Left ventricle myocardium superior (tissue), 1 donor: ENCODE measurements at regions not wholly inside any gene's neighbourhood (a gene's known extent, or its start where the extent isn't known, plus 50 kb on each side); places are given as distances from the start of the nearest gene placed in this dataset.
"Not testable (repeated sequence)": the region's sequence is repeated elsewhere in the genome, so short reads cannot be mapped to it uniquely, and the experiment has no call there.

ENCODE experiments used
- ATAC-seq: fragments of 200-7000 bp; cut with Tn5 transposase; one replicate; pipeline ENCODE4 v1.9.1; 2020; ENCODE audit warnings: mild to moderate bottlenecking, moderate library complexity
- DNase-seq: peaks from one replicate; pipeline ENCODE4 v3.0.0-alpha.2; 2020
- intact Hi-C: fragments of 100-400 bp; cut with micrococcal nuclease; formaldehyde crosslinking; loops from one replicate; pipeline ENCODE4 v1.11.0; 2022
- donor health status: DM: no; HTN: yes; CAD: no; lungs with severe emphysema.

DNA sequence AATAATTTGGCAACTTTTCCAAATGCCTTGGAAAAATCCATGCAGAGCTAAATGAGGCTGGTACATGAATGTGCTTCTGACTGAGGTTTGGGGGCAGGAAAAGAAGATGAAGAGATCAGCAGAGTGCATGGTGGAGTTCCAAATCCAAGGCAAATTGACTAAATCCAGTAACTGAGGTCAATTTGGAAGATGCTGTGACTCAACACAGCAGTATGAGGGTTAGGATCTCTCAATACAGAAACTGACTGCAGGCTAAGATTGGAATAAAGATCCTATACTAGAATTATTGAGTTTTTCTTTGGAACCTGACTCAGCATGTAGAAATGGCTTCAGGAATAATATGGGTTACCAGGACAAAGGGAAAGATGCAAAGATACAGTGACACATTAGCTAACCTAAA lies 99.3 kb upstream of the FAT3 start:
- intact Hi-C loops = no loop called here
- ATAC-seq (no peak), DNase-seq (no peak)

DNA sequence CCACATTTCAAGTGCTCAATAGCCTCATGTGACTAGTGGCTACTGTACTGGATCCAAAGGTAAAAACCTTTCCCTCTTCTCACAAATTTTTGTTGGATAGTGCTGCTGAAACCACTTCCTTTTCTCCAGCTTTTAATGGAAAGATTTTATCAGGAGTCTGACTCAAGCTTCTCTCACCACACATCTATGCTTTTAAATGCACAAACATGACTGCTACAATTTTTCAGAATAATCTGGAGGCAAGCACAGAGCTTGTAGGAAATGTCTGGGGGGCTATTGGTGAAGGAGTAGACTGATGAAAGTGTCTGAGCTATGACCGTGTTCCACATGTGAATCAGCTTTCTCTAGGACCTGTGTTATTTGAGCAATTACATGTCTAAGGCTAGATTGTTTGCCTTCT lies 101.1 kb upstream of the FAT3 start:
- ATAC-seq (no peak), DNase-seq (no peak)
- intact Hi-C loops = no loop called here

DNA sequence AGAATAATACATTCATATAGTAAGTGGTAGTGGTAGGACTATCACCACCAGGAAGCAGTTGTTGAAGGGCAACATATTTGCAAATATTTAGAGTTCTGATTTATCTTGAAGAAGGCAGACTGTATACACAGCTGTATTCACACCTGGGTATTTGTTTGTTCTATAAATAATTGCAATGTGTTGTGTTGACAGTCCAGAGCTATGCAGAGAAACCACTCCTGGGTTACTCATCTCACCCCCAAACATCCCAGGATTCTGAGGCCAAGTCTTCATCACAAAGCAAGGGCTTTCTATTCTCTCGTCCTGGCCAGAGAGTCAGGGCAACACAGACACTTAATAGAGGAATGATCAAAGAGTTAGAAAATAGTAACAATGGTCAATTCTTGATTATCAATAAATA lies 102.1 kb upstream of the FAT3 start:
- DNase-seq (no peak), ATAC-seq (no peak)
- intact Hi-C loops = no loop called here

DNA sequence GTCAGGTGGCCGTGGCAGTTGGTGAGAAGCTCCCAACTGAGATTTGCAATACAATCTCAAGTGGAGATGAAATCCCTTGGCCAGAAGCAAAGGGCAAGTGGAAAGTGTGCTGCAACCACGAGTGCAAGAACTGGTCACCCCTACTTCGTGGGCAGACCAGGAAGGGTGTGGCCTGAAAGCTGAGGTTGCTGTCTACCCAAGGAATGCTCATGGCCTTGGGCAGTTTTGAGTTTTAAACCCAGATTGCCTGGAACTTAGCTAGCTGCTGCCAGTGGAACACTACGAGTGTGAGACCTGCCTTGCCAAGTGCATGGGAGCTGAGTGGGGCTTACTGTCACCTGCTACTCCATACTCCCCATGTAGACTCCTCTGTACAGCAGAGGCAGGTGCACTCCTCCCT lies 113.3 kb upstream of the FAT3 start:
- DNase-seq (no peak), ATAC-seq (no peak)

DNA sequence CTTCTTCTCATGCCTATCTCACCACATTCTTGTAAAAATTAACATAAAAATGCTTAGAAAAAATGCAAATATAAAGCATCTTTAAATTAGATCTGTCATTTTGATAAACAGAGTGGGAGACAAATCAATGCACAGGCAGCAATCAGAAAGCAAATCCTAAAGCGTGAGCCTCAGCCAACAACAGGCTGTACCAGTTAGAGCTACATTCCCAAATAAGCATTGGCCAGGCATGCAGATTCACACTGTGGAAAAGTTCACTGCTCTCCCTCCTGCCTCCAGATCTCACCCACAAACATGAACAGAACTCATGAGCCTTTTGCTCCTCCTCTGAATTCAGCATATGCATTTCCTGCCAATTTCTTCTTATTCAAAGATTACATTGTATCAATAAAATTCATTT lies 115.2 kb upstream of the FAT3 start:
- intact Hi-C loops = no loop called here
- DNase-seq (no peak), ATAC-seq (no peak)

More for the DNA sequence above, 113.3 kb upstream of the FAT3 start:
- intact Hi-C loops = no loop called here

DNA sequence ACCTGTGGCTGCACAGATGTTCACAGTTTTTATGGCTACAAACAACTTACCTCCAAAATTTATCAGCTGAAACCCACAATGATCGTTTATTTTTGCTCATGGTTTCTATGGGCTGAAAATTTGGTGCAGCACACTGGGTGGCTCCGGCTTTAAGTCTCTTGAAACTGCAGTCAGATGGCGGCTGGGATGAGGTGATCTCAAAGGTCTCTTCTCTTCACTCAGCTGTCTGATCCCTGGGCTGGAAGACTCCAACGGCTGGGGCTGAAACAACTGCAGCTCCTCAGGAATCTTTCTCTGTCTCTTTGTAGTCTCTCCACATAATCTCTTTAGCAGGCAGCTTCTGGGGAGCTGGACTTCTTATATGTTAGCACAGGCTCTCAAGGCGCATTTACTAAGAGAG lies 117.3 kb upstream of the FAT3 start:
- intact Hi-C loops = no loop called here
- DNase-seq (no peak), ATAC-seq (no peak)

DNA sequence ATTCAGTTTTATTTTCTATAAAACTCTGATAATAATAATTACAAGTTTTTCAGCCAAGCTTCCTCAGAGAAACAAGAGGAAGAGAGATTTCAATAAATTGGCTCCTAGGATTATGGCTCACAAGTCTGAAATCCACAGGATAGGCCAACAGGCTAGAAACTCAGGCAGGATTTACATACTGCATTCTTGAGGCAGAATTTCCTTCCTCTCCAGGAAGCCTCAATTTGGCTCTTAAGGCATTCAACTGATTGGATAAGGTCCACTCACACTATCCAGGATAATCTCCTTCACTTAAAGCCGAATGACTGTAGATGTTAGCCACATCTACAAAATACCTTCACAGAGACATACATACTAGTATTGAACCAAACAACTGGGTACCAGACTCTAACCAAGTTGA lies 120.3 kb upstream of the FAT3 start:
- intact Hi-C loops = no loop called here
- ATAC-seq (no peak), DNase-seq (no peak)

DNA sequence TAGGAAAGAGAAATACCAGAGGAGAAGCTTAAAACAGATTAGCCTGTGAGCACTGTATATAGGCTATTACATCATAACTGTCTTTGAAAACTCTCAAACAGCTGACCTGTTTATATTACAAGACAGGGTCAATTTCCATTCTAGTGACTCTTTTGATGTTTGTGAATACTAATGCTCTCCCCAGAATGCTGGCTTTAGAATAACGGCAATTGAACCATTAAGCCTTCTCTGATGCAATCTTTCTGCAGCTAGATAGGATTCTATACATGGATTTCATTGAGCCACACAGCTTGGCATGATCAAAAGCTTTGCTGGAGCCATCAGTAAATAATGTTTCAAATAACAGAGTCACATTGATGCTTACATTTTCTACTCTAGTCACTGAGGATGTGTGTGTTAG lies 122.7 kb upstream of the FAT3 start:
- DNase-seq (no peak), ATAC-seq (no peak)
- intact Hi-C loops = no loop called here

DNA sequence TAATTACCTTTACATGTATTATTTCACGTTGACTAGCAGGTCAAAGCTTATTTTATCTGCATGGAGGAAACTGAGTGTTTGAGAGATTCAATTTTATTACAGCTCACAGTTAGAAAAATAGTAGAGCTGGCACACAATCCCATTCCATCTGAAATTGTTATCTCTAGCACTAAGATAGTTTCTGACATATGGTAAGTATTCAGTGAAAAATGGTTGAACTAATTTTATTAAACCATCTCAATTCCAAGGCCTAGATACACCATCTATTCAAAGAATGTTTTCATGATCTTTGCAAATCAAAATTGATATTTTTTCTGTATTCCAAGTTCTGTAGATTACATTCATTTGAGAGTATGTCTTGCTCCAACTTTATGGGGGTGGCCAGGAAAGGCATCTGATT lies 125.4 kb upstream of the FAT3 start:
- DNase-seq (no peak), ATAC-seq (no peak)
- intact Hi-C loops = no loop called here

DNA sequence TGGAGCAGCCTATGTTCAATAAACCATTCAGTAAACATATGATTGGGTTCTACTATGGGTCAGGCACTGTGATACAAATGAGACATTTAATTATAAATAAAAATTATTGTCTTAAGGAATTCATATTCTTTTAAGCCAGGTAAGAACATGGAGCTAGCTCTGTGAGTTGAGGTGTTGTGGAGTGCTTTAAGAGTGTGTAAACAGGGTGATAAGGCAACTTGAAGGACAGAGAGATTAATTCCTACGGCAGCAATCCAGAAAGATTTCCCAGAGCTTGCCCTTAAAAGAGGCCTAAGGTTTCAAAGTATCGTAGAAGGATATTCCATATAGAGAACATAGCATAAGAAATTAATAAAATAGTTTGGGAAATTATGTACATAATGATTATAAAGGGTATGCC lies 126.4 kb upstream of the FAT3 start:
- ATAC-seq (no peak), DNase-seq (no peak)
- intact Hi-C loops = no loop called here

DNA sequence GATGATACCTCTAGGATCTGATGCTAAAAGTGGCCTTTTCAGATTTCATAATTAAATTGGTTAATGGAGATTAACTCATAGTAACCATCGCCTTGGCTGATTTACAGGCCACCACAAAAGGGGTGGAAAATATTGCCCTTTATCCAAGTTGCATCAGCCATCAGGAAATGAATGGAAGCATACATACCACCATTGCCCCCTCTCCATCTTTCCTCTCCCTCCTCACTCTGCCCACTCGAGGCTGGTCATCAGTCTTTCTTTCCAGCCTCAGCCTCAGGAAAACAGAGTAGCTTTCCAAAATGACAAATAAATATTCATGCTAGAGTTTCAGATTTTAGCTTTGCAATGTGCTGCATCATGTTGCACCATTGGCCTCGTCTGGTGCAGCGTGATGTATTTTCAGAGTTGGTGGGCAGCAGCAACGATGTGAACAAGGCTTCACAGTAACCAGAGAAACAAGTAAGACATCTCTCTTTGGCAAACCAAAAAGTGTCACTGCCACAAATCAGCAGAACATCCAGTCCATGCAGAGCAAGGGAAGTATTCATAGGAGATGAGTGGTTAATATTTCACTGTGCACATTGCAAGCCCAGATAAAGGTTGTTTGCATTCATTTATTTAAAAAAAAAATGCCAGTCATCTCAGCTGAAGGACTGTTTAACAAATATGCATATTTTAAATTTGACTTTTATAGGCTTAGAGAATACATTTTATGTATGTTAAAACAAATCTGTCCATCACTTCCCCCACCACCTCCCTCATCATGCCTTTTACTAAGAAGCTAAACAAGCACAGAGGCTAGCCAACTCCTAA lies 136.7 kb upstream of the FAT3 start:
- intact Hi-C loops = no loop called here
- DNase-seq (no peak), ATAC-seq (no peak)

DNA sequence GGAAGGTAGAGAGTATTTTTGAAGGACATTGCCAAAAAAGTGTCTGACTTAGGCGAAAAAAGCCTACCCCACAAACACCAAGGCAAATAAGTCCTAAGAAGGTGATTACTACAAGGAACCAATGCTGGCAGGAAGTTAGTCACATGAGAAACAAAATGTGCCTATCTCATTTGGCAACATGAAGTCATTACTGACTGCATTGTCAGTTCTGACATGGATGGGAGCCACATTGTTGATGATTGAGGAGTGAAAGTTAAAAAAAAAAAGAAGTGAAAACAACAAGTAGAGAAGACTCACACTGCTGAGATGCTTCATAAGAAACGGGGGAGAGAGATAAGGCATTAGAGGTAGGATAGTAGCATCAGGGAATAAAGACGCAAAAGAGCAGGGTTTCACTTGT lies 141.5 kb upstream of the FAT3 start:
- no peak for ATAC-seq
- intact Hi-C loops = no loop called here
- DNase-seq = no peak

DNA sequence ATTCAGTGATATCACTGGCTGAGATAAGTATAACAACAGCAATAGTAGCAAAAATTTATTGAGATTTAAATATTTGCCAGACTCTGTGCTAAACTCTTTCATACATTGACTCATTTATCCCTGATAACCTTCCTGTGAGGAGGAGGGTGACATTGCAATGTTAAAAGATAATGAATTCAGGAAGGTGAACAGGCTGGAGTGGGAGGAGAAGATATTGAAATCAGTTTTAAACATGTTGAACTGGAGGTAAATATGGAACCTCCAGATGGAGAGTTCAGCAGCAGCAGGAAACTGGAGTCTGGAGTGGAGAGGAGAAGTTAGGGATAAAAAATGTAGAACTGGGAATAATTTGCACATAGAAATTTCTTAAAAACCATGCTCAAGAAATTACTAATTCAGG lies 142.0 kb upstream of the FAT3 start:
- intact Hi-C loops = no loop called here
- DNase-seq = no peak
- no peak for ATAC-seq

DNA sequence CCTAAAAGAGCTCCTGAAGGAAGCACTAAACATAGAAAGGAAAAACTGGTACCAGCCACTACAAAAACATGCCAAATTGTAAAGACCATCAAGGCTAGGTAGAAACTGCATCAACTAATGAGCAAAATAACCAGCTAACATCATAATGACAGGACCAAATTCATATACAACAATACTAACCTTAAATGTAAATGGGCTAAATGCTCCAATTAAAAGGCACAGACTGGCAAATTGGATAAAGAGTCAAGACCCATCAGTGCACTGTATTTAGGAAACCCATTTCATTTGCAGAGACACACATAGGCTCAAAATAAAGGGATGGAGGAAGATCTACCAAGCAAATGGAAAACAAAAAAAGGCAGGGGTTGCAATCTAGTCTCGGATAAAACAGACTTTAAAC lies 150.1 kb upstream of the FAT3 start:
- intact Hi-C loops, DNase-seq, ATAC-seq: not testable (repeated sequence)

DNA sequence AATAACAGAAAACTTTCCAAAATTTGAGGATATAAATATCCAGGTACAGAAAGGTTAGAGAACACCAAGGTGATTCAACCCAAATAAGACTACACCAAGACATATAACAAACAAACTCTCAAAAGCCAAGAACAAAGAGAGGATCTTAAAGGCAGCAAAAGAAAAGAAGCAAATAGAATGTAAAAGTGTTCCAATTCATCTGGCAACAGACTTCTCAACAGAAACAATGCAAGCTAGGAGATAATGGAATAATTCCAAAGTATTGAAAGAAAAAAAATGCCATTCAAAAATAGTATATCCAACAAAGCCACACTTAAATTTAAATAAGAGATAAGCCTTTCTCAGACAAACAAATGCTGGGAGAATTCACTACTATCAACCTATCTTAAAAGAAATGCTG lies 153.0 kb upstream of the FAT3 start:
- ATAC-seq = no peak
- intact Hi-C loops = no loop called here
- DNase-seq = no peak

DNA sequence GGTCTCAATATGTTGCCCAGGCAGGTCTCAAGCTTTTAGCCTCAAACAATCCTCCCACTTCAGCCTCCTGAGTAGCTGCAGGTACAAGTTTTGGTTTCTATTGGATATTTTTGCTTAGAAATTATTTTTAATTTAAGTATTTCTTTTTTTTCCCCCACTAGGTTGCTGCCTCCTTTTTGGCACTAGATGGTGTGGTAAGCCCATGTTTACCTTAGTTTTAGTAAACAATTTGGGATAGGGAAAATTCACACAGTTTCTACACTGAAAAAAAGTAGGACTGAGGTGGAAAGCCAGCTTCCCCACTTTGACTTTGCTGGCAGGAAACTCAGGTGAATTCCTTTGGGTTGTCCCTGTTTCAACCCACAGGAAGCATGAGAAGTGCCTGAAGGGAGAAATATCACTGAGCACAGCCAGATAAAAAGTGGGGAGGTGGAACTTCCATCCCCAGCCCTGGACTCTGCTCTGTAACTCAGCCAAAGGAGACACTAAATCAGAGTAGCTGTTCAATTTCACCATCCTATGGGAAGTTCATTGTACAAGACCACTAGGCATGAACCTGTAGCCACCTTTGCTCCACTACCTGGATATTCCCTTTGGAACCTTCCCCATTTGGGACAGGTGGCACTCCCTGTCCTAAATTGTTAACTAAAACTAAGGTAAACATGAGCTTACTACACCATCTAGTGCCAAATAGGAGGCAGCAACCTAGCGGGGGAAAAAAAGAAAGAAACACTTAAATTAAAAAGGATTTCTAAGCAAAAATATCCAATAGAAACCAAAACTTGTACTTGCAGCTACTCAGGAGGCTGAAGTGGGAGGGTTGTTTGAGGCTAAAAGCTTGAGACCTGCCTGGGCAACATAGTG lies 154.4 kb upstream of the FAT3 start:
- DNase-seq = no peak
- ATAC-seq = no peak
- intact Hi-C loops = no loop called here

DNA sequence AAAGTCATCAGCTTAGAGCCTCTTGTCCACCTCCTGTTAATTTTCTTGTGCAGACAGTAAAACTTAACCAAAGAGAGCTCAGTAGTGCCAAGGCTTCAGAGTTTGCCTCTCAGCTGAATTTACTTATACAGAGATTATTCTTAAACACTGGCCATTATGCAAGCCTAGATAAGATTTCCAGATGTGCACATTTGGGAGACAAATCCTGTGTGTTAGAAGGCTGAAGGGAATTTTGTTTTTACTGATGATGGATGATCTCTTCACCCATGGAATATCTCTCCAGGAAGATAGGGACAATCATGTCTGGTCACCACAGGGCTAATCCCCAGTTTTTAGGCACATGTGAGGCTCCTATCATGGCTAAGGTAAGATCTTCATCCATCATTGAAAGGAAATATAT lies 157.6 kb upstream of the FAT3 start:
- intact Hi-C loops = no loop called here
- no peak for ATAC-seq
- no peak for DNase-seq

DNA sequence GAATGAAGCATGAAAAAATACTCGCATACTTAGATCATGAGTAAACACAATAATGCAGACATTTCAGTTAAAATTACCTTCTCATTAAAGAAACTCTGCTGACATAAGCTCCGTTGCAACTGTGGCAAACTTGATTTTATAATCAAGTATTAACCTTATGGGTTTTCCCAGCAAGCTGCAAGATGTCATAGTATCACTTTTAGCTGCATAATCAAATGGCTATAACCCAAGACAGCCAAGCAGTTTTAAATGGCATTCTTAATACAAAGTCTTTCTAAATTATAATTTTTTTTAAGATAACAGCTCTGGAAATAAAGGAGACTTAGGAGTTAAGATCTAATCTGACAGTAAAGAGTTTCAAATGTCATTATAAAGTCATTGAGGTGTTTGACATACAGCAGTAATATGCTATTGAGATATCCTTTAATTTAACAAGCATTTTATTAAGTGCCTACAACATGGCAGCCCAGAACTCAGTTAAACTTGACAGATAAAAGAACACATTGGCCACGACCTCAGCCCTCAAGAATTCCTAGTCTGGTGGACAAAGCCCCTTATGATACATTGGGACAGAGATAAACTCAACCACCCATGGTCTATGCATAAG lies 163.1 kb upstream of the FAT3 start:
- intact Hi-C loops = no loop called here
- no peak for ATAC-seq
- no peak for DNase-seq

DNA sequence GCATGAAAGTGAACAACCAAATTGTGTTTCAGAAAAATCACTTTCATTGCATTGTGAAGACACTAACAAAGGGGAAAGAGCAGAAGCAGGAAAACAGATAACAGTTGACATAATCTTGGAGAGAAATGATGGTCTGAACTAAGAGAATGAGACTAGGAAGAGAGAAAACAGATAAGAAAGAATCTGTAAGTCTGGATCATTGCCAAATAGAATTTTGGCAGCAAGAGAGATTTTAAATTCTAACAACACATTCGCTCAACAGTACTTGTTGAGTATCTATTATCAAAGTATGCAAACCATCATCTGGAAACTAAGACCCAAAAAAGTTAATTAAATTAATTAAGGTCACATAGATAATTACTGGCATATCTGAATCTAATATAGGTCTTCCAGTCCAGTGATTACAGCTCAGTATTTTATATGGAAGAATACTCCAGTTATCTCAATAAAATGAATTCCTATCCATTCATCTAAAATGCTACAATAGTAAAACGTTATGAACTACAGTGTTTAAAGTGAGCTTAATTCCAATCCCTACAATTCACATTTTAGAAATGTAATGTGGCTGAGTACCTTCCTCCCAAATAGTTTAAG lies 166.7 kb upstream of the FAT3 start:
- intact Hi-C loops = no loop called here
- no peak for ATAC-seq
- DNase-seq = no peak

DNA sequence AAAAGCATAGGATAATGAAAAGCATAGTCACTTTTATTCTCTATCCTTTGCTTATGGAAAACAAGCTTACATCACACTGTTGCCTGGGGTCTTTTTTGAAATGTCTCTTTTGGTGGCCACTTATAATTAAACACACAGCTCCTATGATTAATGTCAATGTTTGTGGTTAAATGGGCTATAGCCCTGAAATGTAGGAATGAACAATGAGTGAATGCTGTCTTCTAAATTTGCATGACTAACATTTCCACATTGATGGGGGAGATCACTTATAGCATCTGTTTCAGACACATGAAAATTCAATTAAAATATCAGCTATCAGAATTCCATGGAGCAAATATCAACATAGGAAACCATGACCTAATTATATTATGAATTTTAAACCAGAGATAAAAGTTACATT lies 171.4 kb upstream of the FAT3 start:
- DNase-seq (no peak), ATAC-seq (no peak)
- intact Hi-C loops = no loop called here
